H1 (cell line): ENCODE measurements at regions not wholly inside any gene's neighbourhood (a gene's known extent, or its start where the extent isn't known, plus 50 kb on each side); places are given as distances from the start of the nearest gene placed in this dataset.

Experiments used
- CTCF ChIA-PET: fragments of 300-600 bp; sonication (Branson Sonifier 250); formaldehyde crosslinking; loops from one replicate; lab custom pipeline; 2021; ENCODE audit not compliant: partially characterized antibody; lab: Charles Lee
- POLR2A ChIA-PET: fragments of 300-600 bp; sonication (Branson Sonifier 250); formaldehyde crosslinking; loops from one replicate; lab custom pipeline; 2021; ENCODE audit warnings: inconsistent platforms; ENCODE audit not compliant: partially characterized antibody; lab: Charles Lee
- DNase-seq, 2 experiments: peaks; one replicate each; pipeline versions ENCODE4 v3.0.0 to v3.0.0-alpha.2; 2010 to 2022; ENCODE audit warnings: low spot score in 2 of 2, low read depth in 1 of 2, mixed read lengths in 1 of 2
- FAIRE-seq: peaks from 2 replicates; lab custom pipeline; 2011; peaks lifted over from hg19 to GRCh38; lab: Jason Lieb, UNC
- H2AFZ ChIP-seq: 2 replicates; pipeline ENCODE4 v1.8.1; 2012; ENCODE audit warnings: low read length, inconsistent platforms
- H2AK5ac ChIP-seq: 2 replicates; pipeline ENCODE4 v1.6.1; 2013; ENCODE audit warnings: low read depth, low read length
- H2BK120ac ChIP-seq: replicated peaks from 2 replicates; pipeline ENCODE3; 2013; ENCODE audit warnings: low read depth, low read length, inconsistent platforms
- H2BK12ac ChIP-seq: 2 replicates; pipeline ENCODE4 v1.6.1; 2013; ENCODE audit warnings: low read depth, low read length
- H2BK15ac ChIP-seq: 2 replicates; pipeline ENCODE4 v1.6.1; 2013; ENCODE audit warnings: low read length
- H2BK20ac ChIP-seq: 2 replicates; pipeline ENCODE4 v1.6.1; 2013; ENCODE audit warnings: low read length
- H2BK5ac ChIP-seq: 2 replicates; pipeline ENCODE4 v1.6.1; 2013; ENCODE audit warnings: low read depth, low read length
- H3K14ac ChIP-seq: 2 replicates; pipeline ENCODE4 v1.6.1; 2013; ENCODE audit warnings: inconsistent platforms; ENCODE audit not compliant: insufficient read length
- H3K18ac ChIP-seq: 2 replicates; pipeline ENCODE4 v1.6.1; 2013; ENCODE audit warnings: low read length; ENCODE audit errors: extremely low read depth
- H3K23ac ChIP-seq: 2 replicates; pipeline ENCODE4 v1.6.1; 2013; ENCODE audit warnings: inconsistent platforms; ENCODE audit not compliant: insufficient read length
- H3K23me2 ChIP-seq: 2 replicates; pipeline ENCODE4 v1.6.1; 2013; ENCODE audit warnings: low read depth, low read length
- H3K27ac ChIP-seq: 2 replicates; pipeline ENCODE4 v1.6.1; 2011; ENCODE audit warnings: low read depth, low read length, inconsistent platforms
- H3K27me3 ChIP-seq, 4 experiments: replicated peaks in 1 of 4; 1 replicate in 1 of 4; 2 replicates in 3 of 4; pipeline versions ENCODE4 v1.6.1 to v1.8.1; 2011 to 2013; ENCODE audit warnings: low read length in 3 of 4, mild to moderate bottlenecking in 3 of 4, inconsistent platforms in 2 of 4, mixed read lengths in 2 of 4, moderate library complexity in 1 of 4; ENCODE audit not compliant: control insufficient read depth in 3 of 4, insufficient read depth in 3 of 4; ENCODE audit errors: extremely low read depth in 1 of 4
- H3K36me3 ChIP-seq, 4 experiments: 2 replicates each; pipeline versions ENCODE4 v1.6.1 to v1.8.1; 2011 to 2013; ENCODE audit warnings: mild to moderate bottlenecking in 4 of 4, low read length in 3 of 4, moderate library complexity in 2 of 4, control low read depth in 1 of 4, inconsistent platforms in 1 of 4; ENCODE audit not compliant: insufficient read depth in 4 of 4, control insufficient read depth in 2 of 4
- H3K4ac ChIP-seq: replicated peaks from 2 replicates; pipeline ENCODE3; 2013; ENCODE audit warnings: low read length, low read depth, mixed read lengths, inconsistent platforms; ENCODE audit not compliant: insufficient read length
- H3K4me1 ChIP-seq, 4 experiments: replicated peaks in 1 of 4; 1 replicate in 1 of 4; 2 replicates in 3 of 4; pipeline versions ENCODE4 v1.6.1 to v1.8.1; 2011 to 2013; ENCODE audit warnings: low read length in 3 of 4, inconsistent platforms in 2 of 4, mixed read lengths in 1 of 4; ENCODE audit not compliant: insufficient read depth in 4 of 4, control insufficient read depth in 3 of 4
- H3K4me2 ChIP-seq, 2 experiments: 2 replicates each; pipeline versions ENCODE4 v1.6.1 to v1.8.1; 2011 to 2013; ENCODE audit warnings: low read depth in 2 of 2, low read length in 2 of 2, control low read depth in 1 of 2, inconsistent platforms in 1 of 2, mild to moderate bottlenecking in 1 of 2; ENCODE audit not compliant: insufficient read depth in 1 of 2
- H3K4me3 ChIP-seq, 4 experiments: fragments of 200-600, 300-600 bp in 1 of 4; sonication (generic), shearing (Covaris generic), sonication (Bioruptor Twin) in 1 of 4; 2 replicates each; pipeline versions ENCODE4 v1.5.1 to v1.8.1; 2011 to 2016; ENCODE audit warnings: low read length in 4 of 4, low read depth in 3 of 4, control low read depth in 2 of 4, inconsistent platforms in 2 of 4, mild to moderate bottlenecking in 2 of 4, mixed read lengths in 1 of 4, moderate library complexity in 1 of 4; ENCODE audit not compliant: insufficient read depth in 2 of 4; ENCODE audit errors: extremely low read depth in 1 of 4
- H3K56ac ChIP-seq: replicated peaks from 2 replicates; pipeline ENCODE3; 2013; ENCODE audit warnings: low read depth, mild to moderate bottlenecking, mixed read lengths, low read length, inconsistent platforms; ENCODE audit not compliant: insufficient read length
- H3K79me1 ChIP-seq: 2 replicates; pipeline ENCODE4 v1.6.1; 2013; ENCODE audit warnings: low read depth, low read length, control low read depth
- H3K79me2 ChIP-seq, 2 experiments: 2 replicates each; pipeline versions ENCODE4 v1.6.1 to v1.8.1; 2012 to 2013; ENCODE audit warnings: low read length in 2 of 2, mild to moderate bottlenecking in 2 of 2, inconsistent platforms in 1 of 2; ENCODE audit not compliant: insufficient read depth in 2 of 2, control insufficient read depth in 1 of 2
- H3K9ac ChIP-seq, 4 experiments: replicated peaks in 1 of 4; 1 replicate in 1 of 4; 2 replicates in 3 of 4; pipeline versions ENCODE4 v1.6.1 to v1.8.1; 2011 to 2013; ENCODE audit warnings: low read depth in 3 of 4, low read length in 3 of 4, control low read depth in 2 of 4, mild to moderate bottlenecking in 2 of 4, moderate library complexity in 2 of 4, inconsistent platforms in 1 of 4; ENCODE audit errors: extremely low read depth in 1 of 4
- H3K9me3 ChIP-seq, 2 experiments: 2 replicates each; pipeline versions ENCODE4 v1.6.1 to v1.8.1; 2012 to 2013; ENCODE audit warnings: mild to moderate bottlenecking in 2 of 2, moderate library complexity in 2 of 2, control low read depth in 1 of 2, inconsistent platforms in 1 of 2, low read depth in 1 of 2, low read length in 1 of 2, mixed read lengths in 1 of 2; ENCODE audit not compliant: insufficient read depth in 2 of 2
- H4K20me1 ChIP-seq, 2 experiments: replicated peaks in 1 of 2; 2 replicates each; pipeline versions ENCODE3 to v1.8.1; 2011 to 2013; ENCODE audit warnings: inconsistent platforms in 2 of 2, low read length in 2 of 2, mild to moderate bottlenecking in 1 of 2; ENCODE audit not compliant: insufficient read depth in 2 of 2, control insufficient read depth in 1 of 2
- H4K5ac ChIP-seq: 2 replicates; pipeline ENCODE4 v1.6.1; 2013; ENCODE audit warnings: low read length, low read depth, mixed read lengths, inconsistent platforms; ENCODE audit not compliant: insufficient read length
- H4K8ac ChIP-seq: 2 replicates; pipeline ENCODE4 v1.8.0; 2013; ENCODE audit warnings: mild to moderate bottlenecking, moderate library complexity, low read length, inconsistent platforms; ENCODE audit not compliant: insufficient read depth; ENCODE audit errors: extremely low read depth
- H4K91ac ChIP-seq: replicated peaks from 2 replicates; pipeline ENCODE3; 2013; ENCODE audit warnings: low read length, mixed read lengths, inconsistent platforms; ENCODE audit not compliant: insufficient read length
- ATF3 ChIP-seq: IDR thresholded peaks from 2 replicates; pipeline ENCODE4 v1.6.1; 2011; ENCODE audit warnings: low read depth, mild to moderate bottlenecking, low read length; ENCODE audit not compliant: insufficient read depth
- BRCA1 ChIP-seq: IDR thresholded peaks from 2 replicates; pipeline ENCODE4 v1.6.1; 2012; ENCODE audit warnings: low read depth, low read length, improper control_type of control experiment
- CBX5 ChIP-seq: fragments of 300-800, 300-1000 bp; sonication (generic); IDR thresholded peaks from 2 replicates; pipeline ENCODE4 v1.7.1; 2016; ENCODE audit warnings: antibody characterized with exemption, low read length, low read depth
- CBX8 ChIP-seq: fragments of 300-800, 300-1000 bp; sonication (generic); IDR thresholded peaks from 2 replicates; pipeline ENCODE4 v1.7.1; 2016; ENCODE audit warnings: low read depth, low read length, borderline replicate concordance
- CEBPB ChIP-seq: IDR thresholded peaks from 2 replicates; pipeline ENCODE4 v1.6.1; 2012; ENCODE audit warnings: low read depth, low read length
- HDAC6 ChIP-seq: IDR thresholded peaks from one replicate; pipeline ENCODE4 v1.7.1; 2012; ENCODE audit warnings: low read depth, mild to moderate bottlenecking, inconsistent platforms, low read length, moderate library complexity
- MAX ChIP-seq: IDR thresholded peaks from 2 replicates; pipeline ENCODE4 v1.6.1; 2012; ENCODE audit warnings: inconsistent platforms
- NRF1 ChIP-seq: IDR thresholded peaks from 2 replicates; pipeline ENCODE4 v1.6.1; 2011; ENCODE audit warnings: mild to moderate bottlenecking, low read depth, low read length, improper control_type of control experiment
- POLR2A ChIP-seq, 2 experiments: IDR thresholded peaks; 1 replicate in 1 of 2; 2 replicates in 1 of 2; pipeline ENCODE4 v1.6.1; 2011; ENCODE audit warnings: low read depth in 2 of 2, low read length in 2 of 2, mild to moderate bottlenecking in 2 of 2; ENCODE audit errors: control extremely low read depth in 1 of 2
- RNF2 ChIP-seq: fragments of 200-900, 300-1000 bp; sonication (generic); IDR thresholded peaks from 2 replicates; pipeline ENCODE4 v1.7.1; 2016; ENCODE audit warnings: borderline replicate concordance, low read depth, mild to moderate bottlenecking, antibody characterized with exemption, low read length; ENCODE audit not compliant: poor library complexity, severe bottlenecking; ENCODE audit errors: missing control alignments
- SAP30 ChIP-seq: fragments of 300-600 bp; sonication (generic); IDR thresholded peaks from 2 replicates; pipeline ENCODE4 v1.7.1; 2012; ENCODE audit warnings: low read length, moderate library complexity, mild to moderate bottlenecking, inconsistent platforms; ENCODE audit not compliant: insufficient read depth, insufficient replicate concordance
- SIX5 ChIP-seq: IDR thresholded peaks from 2 replicates; pipeline ENCODE4 v1.6.1; 2011; ENCODE audit warnings: mild to moderate bottlenecking, low read depth, low read length
- SP1 ChIP-seq: IDR thresholded peaks from 2 replicates; pipeline ENCODE4 v1.6.1; 2011; ENCODE audit warnings: low read depth, low read length
- TAF1 ChIP-seq: IDR thresholded peaks from 2 replicates; pipeline ENCODE4 v1.6.1; 2011; ENCODE audit warnings: mild to moderate bottlenecking, low read depth, low read length
- WGBS, 2 experiments: shearing (Covaris generic) in 1 of 2; methylation state at CpG; one replicate each; pipeline versions ENCODE4 v1.1.6 to v1.1.7; 2013 to 2015; ENCODE audit warnings: low lambda C conversion rate in 2 of 2, mixed read lengths in 2 of 2, inconsistent platforms in 1 of 2, low coverage in 1 of 2, missing lambda C conversion rate in 1 of 2; ENCODE audit not compliant: insufficient replicate concordance in 2 of 2, insufficient coverage in 1 of 2, insufficient read length in 1 of 2; ENCODE audit errors: extremely low coverage in 1 of 2, missing lambda C conversion rate in 1 of 2; 5-methylcytosine and 5-hydroxymethylcytosine counted together

GRCh38 chr2:176991411-176991810 lies 221.2 kb upstream of the HNRNPA3 start:
- no peaks in the 10 kb centered on the region for H3K79me2 ChIP-seq
- H3K4me2 ChIP-seq: no peak overlapping the region
- H3K14ac ChIP-seq: no peak overlapping the region
- no peak overlapping the region for H3K27ac ChIP-seq
- no peak overlapping the region for H3K4ac ChIP-seq
- no peak overlapping the region for H3K18ac ChIP-seq
- no peak overlapping the region for H4K91ac ChIP-seq
- DNase-seq (no peak), FAIRE-seq (no peak)
- no peaks in the 10 kb centered on the region for H3K4me1 ChIP-seq
- no peak overlapping the region for H2BK5ac ChIP-seq
- H2BK12ac ChIP-seq: no peak overlapping the region
- no peak overlapping the region for H2BK20ac ChIP-seq
- 88% methylated on average over 1 of the region's 1 CpG; no CpG with 5 or more reads in 1 of the 2 experiments for WGBS, 2 experiments
- H2AK5ac ChIP-seq: no peak overlapping the region
- peak overlapping the region; percentile 81; the same call in 1 of the 2 replicates for H2AFZ ChIP-seq
- H3K79me1 ChIP-seq: no peaks in the 10 kb centered on the region
- no peaks in the 10 kb centered on the region for H3K9me3 ChIP-seq
- no peaks in the 10 kb centered on the region for H4K20me1 ChIP-seq
- no peak overlapping the region for H4K8ac ChIP-seq
- ChIA-PET POLR2A (interaction anchor here (0.9 kb wide), 1 partner anchor 135 kb away, joined by 4 read pairs; no protein-coding TSS in a partner anchor), CTCF (interaction anchor here (0.6 kb wide), 1 partner anchor 343 kb away, joined by 3 read pairs; no protein-coding TSS in a partner anchor)
- no peak overlapping the region for H3K9ac ChIP-seq
- H2BK120ac ChIP-seq: no peak overlapping the region
- no peak overlapping the region for H3K4me3 ChIP-seq
- H3K27me3 ChIP-seq: no peaks in the 10 kb centered on the region
- H3K23ac ChIP-seq: no peak overlapping the region
- H4K5ac ChIP-seq: no peak overlapping the region
- no peaks in the 10 kb centered on the region; the same call in 1 of the 2 replicates for H3K23me2 ChIP-seq
- no peak overlapping the region for H3K56ac ChIP-seq
- H3K36me3 ChIP-seq: no peaks in the 10 kb centered on the region; a peak in 1 of 8 replicates
- no peak overlapping the region for H2BK15ac ChIP-seq
- TF ChIP-seq POLR2A (IDR thresholded peaks at IDR 0.05; ENCODE audit: control extremely low read depth in 1 of 2, low read depth in 2 of 2, low read length in 2 of 2) (no peak), MAX (no peak), ATF3 (no peak), CBX8 (no peak), RNF2 (no peak), SAP30 (no peak), CEBPB (no peak), TAF1 (no peak), SIX5 (no peak), NRF1 (no peak), CBX5 (no peak), BRCA1 (no peak), SP1 (no peak), HDAC6 (no peak)
